SHP77 (cell line): ENCODE measurements at regions not wholly inside any gene's neighbourhood (a gene's known extent, or its start where the extent isn't known, plus 50 kb on each side); places are given as distances from the start of the nearest gene placed in this dataset.

Source experiments
- DNase-seq, 2 experiments: peaks; one replicate each; lab custom pipeline; 2025; lab: John Stamatoyannopoulos, UW

DNA sequence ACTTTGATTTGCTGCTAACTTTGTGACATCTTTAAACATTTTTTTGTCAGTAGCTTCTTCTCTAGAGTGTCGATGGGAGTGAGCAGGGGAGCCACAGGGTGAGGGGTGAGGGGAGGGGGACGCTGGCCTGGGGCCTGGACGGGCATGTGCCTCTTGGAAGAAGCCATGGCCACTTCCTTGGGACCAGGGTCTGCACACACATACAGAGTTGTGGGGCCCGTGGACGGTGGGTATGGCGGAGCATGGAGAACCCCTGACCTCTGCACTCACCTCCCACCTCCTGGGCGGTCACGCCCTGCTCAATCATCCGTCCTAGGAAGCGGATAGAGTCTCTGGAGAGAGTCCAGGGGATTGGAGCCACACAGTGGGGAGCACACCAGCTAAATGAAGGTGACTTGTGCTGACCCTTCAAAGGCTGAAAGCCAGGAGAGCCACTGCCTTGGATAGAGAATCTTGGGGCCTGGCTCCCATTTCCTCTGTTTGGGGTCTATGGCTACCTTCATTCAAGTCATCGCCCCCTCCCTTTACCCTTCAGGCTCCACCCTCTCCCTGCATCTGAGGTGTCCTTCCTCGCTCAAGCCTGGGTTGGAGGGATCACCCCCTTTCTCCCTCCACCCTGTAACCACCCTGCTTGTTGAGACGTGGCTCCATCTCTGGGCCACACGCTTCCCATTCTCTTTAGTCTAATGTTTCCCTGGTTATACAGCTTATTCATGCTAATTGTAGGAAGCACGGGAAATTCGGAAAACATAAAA lies 63.9 kb upstream of the HAAO start:
- DNase-seq, result no peak

DNA sequence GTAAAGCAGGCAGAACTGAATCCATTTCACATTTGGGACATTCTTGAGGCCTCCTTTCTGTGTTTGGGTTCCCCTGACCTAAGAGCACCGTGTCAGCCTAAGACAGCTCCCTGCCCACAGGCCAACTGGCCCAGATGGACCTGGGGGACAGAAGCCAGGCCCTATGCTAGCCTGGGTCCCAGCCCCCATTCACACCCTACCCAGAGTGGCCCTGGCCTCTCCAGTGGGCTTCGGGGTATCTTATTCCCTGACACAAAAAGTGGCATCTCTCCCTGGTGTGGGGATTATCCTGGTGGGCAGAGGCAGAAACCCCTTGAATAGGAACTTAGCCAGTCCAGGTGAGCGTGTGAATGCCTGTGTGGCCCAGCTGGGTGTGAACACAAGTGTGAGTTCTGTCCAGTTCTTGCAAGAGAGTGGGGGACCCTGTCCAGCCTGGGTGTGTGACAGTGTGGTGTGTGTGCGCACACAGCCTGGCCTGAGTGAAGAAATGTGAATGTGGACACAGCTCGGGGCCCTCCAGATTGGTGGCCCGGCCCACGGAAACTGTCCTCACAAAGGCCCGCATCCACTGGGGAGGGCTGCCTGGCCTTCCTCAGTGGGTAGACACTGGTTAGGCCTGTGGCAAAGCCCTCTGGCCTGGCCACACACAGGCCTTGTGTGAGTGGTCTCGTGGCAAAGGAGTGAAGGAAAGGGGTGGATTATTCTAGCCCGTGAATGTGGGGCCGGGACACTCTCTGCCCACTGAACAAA lies 63.0 kb upstream of the HAAO start:
- no peak for DNase-seq

DNA sequence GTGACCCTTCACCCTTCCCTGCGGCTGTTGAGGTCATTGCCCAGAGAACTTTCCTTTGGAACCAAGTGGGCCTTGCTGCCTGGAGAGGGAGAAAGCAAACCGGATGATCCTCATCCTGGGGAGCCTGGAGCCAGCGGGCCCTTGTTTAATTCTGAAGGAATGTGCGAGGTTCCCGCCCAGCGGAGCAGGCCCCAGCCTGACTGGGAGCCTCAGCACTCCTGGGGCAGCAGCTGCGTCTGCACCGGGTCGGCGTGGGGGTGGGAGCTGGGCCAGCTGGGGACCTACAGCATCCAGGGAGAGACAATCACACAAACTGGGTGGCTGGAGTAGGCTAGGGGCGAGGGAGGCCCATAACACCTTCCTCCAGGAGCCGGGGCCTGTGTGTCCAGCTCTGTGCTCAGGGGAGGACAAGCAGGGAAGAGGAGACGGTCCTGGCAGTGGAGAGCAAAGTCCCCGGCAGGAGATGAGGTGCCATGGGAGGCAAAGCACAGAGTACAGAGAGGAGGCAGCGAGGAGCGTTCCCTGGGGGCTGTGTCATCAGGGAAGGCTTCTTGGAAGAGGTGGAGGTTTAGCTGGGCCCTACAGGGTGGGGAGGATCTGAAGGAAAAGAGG lies 61.9 kb upstream of the HAAO start:
- DNase-seq, result no peak

DNA sequence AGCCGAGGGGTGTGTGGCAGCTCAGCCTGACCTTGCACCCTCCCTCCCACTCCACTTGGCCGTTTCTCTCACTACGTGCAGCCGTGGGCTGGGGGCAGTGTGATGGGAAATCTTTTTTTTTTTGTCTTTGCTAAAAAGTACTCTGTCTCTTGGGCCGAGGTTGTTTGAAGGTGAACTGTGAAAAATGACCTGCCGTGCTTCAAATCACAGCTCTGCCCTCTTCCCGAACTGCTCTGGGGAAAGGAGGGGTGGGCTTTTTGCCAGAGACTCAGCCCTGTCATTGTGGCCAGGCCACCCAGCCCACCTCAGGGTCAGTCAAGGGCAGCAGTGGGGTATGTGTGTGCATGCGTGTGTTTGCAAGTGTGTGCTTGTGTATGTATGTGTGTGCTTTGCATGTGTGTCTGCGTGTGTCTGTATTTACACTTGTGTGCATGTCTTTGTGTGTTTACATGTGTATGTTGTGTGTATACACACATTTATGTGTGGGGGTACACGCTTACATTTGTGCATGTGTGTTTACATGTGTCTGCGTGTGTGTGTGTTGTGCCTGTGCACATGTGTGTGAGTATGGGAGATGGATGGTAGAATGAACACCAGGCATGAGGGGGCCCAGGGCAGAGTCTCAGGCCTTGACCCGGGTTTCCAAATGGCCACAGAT lies 61.3 kb upstream of the HAAO start:
- DNase-seq, result no peak

DNA sequence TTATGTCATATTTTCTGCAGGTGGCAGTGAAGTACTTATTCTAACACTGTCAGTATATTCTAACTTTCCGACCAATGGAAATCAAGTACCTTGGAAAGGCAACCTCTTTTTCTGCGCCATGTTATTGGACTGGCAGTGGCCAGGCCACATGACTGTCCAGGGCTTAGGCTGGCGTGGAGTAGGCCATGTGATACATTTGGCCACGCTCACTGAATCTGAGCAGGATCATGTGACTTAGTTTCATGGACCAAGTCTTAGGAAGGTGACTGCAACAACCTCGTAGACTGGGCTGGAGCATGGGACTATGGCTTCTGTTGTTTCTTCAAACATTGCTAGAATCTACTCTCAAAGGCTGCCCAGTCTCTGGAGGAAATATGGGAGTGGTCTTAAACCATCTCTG lies 60.4 kb upstream of the HAAO start:
- DNase-seq, result no peak

DNA sequence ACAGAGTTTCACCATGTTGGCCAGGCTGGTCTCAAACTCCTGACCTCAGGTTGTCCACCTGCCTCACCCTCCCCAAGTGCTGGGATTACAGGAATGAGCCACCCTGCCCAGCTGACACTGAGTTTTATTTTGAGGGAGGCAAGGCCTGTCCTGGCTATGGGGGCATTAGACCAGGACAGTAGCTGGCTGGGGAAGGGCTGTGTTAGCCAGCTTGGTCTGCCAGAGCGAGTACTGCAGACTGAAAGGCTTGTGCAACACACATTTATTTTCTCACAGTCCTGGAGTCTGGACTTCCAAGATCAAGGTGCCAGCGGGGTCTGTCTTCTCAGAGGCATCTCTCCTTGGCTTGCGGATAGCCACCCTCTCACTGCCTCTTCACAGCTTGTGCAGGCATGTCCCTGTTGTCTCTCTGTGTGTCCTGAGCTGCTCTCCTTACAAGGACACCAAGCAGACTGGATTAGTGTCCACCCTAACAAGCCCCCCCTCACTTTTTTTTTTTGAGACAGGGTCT lies 59.4 kb upstream of the HAAO start:
- no peak for DNase-seq

DNA sequence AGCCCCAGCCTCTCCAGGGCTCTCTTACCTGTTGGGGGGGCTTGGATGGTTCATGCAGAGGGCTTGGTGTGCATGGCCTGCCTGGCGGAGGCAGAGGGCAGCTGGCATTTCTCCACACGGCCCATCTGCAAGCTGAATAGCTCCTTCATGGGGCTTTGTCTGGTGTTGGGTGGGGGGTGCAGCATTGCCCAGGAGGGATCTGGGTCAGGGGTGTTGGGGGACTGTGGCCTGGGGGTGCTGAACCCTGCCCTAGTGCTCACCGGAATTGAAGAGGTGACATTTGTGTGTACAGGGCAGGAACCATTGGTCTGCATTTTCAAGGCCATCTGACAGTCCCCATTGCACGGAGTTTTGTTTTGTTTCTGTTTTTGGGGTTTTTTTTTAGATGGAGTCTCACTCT lies 58.8 kb upstream of the HAAO start:
- no peak for DNase-seq

DNA sequence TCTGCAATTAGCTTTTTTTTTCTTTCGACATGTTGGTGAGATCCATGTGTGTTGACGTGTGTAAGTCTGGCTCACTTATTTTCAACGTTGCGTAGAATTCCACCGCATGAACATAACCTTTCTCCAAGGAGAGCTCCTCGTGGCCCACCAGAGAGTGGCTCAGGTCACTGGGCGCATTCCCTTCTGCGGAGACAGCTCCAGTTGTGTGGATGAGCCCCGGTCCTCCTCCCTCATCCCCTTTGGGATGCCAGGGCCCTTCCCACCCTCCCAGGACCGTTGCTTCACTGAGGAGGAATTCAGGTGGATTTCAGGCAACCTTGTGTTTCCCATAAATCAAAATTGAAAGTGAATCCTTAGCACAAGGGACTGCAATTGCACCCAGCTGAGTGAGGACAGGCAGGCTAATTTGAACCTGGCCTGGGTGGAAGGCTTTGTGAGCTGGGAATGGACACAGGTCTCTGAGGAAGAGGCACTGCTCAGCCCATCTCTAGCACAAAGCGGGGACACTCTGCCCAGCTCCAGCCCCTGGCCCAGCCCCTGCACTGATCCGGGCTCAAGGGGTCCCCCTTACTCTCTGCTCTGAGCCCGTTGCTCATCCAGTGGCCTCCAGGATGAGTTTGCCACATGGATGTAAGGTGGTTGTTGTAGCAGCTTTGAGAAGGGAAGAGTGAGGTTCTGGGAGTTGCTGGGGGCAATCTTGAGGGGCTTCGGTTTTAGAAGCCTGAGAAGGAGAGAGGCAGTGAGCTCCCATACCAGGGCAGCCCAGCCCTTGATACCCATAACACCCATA lies 57.8 kb upstream of the HAAO start:
- no peak for DNase-seq

DNA sequence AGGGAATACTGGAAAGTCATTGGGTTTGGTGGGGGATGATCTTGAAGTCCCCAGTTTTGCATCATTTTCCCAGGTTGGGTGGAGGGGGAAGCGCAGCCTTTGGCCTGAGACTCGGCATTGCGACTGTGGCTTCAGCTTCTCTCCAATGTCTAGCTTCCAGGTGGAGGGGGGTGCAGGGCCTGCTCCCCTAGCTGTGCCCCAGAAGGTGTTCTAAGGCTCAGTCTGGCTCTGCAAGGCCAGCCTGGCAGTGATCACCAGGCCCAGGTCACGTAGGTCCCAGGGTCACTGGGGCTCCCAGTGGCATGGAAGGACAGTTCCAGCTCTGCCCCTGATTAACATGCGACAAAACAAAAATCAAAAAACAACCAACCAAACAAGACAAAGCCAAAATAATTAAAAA lies 56.9 kb upstream of the HAAO start:
- no peak for DNase-seq

DNA sequence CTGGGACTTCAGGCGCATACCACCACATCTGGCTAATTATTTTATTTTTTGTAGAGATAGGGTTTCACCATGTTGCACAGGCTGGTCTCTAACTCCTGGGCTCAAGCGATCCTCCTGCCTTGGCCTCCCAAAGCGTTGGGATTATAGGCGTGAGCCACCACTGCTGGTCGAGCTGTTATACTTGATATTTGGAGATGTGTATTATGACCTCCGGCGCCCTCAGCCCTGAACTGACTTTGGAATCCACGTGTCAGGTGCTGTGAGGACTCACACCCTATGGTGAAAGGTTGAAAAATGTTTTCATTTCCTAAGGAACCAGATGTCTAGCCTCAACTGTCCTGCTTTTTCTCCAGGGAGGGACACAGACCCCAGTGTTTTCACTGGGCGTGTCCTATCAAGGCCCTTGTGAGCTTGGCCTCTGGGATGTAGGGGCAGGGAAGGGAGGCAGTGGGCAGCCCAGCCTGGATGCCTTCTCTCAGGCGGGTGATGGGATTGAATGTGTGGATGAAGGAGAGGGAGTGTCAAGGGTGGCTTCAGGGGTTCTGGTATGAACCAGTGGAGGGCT lies 56.4 kb upstream of the HAAO start:
- no peak for DNase-seq

DNA sequence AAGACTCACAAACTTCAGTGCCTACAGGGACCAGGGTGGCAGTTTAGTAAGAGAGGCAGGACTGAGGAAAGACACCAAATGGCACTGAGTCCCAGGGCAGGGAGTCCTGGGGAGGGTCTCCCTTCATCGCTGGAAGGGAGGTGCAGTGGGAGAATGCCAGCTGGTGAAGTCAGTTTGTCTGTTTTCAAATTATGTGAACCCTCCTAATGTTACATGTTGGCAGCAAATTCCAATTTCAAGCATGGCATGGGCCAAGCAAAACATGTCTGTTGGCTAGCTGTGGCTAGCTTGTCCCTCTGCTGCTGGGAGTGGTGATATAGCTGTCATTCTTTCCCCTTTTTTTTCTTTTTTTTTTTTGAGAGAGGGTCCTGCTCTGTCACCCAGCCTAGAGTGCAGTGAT lies 55.9 kb upstream of the HAAO start:
- no peak for DNase-seq

DNA sequence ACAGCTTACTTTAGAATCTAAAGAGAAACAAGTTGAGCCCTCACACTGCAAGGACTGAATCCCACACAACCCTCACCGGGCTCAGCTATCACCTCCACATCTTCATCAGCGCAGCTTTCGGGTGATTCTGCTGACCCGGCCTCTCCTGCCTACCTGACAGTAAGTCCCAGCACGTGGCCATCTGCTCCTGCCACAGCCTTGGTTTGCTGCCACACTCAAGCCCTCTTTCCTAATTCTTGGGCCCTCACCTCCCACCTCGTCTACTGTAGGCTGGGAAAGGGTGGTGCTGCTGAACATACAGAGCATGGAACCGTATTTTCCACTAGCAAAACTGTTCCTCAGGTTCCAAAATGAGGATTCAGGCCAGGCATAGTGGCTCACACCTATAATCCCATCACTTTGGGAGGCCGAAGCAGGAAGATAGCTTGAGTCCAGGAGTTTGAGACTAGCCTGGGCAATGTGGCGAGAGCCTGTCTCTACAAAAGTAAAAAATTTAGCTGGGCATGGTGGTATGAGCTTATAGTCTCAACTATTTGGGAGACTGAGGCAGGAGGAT lies 55.3 kb upstream of the HAAO start:
- DNase-seq, result no peak

DNA sequence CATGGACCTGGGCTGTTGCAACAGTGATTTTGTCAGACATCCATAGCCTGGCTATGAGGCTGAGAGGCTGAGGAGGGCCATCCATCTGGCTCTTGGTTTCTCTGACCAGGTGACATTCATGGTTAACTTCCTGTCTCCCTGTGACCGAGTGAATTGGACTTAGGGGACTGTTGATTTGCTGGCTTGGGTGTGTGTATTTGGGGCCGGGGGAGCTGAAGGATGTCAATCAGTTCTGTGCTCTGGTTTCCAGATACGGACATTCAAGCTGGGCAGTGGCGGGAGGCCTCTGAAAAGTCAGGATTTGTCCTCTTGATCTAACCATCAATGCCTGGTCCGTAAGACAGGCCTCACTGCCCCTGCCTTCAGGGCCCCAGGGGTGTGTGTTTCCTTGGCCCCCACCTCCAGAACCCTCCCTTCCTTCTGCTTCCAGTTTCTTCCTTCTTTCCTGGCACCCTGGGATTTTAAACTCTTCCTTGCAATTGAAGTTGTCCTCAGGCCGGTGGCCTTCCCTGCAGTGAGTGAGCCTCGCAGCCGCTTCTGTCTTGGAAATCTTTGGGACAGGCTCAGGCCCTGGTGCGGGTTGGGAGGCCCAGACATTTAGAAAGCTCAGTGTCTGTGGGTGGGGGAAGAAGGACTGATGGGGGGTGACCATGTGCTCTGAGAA lies 54.7 kb upstream of the HAAO start:
- no peak for DNase-seq

DNA sequence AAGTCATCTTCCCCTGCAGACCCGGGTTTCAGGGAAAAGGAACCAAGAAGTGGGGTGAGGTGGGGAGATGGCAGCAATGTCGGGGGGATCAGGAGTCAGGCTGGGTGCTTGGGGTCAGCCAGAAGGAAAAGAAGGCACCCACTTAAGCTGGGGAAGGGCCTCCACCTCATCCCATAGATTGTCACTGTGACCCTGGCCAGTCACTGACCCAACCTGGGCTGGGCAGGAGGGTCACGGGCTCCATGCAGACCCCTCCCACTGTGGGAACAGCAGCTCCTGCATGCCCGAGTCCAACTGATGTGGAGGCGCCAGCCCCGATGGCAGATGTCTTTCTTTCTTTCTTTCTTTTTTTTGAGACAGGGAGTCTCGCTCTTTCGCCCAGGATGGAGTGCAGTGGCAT lies 53.6 kb upstream of the HAAO start:
- DNase-seq, result no peak

DNA sequence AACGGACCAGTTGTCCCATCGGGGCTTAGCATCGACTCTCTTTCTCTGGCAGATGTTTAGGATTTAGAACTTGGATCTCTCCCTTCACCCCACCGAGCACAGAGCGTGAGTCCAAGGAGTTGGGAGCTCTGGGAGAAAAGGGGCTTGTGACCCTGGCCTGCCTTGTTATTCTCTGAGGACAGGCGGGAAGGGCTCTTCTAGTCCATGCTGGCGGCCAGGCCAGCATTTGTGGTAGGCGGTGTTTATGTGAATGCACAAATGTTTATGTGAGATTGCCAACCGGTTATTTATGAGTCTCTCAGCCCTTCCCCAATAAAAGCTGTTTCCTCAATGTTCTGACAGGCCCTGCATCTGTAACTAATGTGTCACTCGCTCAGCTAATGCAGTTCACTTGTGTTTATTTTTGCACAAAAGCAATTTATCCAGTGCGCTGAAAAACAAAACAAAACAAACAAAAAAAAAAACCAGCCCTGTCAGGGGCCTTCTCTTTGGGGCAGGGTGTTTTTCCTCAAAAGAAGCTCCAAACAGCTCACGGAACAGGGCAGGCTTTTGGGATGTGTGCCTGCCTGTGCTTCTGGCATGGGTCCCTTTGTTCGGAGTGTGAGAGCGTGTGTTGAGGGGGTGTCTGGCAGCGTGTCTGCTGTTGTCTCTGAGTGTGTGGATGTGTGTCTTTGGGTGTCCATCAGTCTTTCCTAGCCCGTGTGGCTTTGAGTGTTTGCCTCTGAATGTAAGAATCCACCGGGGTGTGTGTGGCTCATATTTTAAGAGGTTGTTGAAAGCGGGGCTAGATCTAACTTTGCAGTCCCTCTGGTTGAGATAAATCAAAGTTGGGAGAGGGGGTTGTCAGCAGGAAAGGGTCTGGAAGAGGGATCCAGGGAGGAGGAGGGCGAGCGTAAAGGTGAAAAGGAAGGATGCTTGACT lies 52.8 kb upstream of the HAAO start:
- no peak for DNase-seq

DNA sequence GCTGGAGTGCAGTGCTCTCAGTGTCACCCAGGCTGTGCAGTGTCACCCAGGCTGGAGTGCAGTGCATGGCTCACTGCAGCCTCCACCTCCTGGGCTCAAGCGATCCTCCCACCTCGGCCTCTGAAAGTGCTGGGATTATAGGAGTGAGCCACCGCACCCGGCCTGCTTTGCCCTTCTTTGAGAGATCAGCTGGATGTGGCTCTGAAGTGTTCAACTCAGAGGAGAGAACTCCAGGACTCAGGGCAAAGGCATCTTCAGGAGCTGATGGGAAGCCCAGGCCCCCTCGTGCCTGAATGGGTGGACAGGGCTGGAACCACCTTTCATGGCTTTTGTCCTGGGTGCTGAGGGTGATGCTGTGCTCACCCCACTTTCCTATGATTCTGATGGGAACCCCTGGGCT lies 52.0 kb upstream of the HAAO start:
- no peak for DNase-seq

DNA sequence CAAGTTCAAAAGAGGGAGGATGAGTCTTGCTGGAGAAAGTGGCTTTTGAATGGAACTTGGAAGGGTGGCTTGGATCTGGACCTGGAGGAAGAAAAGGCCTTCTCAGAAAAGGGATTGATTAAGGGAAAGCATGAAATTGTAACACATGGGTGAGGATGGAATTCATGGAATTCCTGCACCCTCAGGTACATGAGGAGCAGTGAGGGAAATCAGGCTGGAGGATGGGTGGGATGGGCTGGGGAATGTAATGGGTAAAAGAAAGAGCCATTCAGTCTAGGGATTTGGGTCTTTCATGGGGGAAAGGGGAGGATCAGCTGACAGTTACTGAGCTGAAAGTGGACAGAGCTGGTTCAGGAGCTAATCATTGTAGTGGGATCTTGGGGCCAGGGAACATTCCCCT lies 51.2 kb upstream of the HAAO start:
- DNase-seq, result no peak

DNA sequence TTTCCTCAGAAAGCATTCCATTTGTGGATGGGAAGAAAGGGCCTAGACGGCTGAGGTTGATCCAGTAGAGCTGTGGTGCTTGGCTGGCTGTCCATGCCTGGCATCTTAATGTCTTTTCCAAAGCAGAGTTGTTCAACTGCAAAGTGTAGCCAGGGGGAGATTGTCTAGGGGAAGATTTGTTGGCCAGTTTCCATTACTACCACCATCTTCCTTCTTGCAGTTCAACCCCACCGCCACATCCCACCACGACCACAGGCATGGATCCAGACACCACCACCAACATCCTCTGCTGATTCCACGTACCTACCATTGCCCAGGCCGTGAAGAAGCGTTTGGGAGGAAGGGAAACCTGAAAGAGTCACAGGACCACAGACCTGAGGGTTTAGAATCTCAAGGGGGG lies 50.7 kb upstream of the HAAO start:
- DNase-seq, result no peak

DNA sequence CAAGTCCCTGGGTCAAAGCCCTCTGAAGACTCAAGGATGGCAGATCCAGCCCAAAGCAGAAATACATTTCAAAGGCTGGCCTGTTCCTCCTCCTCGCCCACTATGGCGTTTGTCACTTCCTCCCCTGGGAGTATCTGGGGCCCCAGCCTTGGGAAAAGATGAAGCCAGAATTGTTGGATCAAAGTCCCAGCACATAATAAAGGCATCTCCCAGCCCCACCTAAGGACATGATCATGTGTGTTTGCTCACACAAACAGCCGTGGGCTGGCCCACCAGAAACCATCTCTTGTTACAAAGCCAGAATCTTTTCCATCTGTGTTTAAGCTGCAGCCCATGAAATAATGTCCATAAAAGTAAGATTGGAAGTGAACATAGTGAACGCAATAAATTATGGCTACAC lies 50.1 kb upstream of the HAAO start:
- DNase-seq, result no peak
